HG03469 (cell line): ENCODE measurements at regions not wholly inside any gene's neighbourhood (a gene's known extent, or its start where the extent isn't known, plus 50 kb on each side); places are given as distances from the start of the nearest gene placed in this dataset.
"Not testable (repeated sequence)": the region's sequence is repeated elsewhere in the genome, so short reads cannot be mapped to it uniquely, and the experiment has no call there.

Experiments
- ATAC-seq: cut with Tn5 transposase; IDR thresholded peaks from one replicate; pipeline ENCODE4 v1.9.1; 2021; ENCODE audit warnings: mild to moderate bottlenecking, moderate library complexity, moderate number of reproducible peaks; ENCODE audit not compliant: unreplicated experiment

DNA sequence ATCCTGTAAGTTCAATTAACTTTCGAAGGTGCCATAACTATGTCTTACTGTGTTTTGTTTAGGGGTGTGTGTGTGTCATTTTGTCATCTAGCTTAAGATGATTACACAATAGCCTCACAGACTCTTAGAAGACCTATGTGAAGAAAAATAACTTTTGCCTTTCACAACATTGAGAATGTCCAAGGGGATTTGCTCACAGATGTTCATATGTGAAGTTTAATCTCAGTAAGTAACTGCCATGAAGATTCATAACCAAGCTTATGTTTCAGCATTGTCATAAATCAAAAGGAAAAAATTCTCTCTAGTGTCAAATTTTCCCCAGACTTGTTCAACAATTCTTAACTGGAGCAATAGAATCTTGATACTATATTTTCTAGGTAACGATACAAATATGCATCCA is 226.1 kb upstream of the PRKD1 start:
- no peak for ATAC-seq

DNA sequence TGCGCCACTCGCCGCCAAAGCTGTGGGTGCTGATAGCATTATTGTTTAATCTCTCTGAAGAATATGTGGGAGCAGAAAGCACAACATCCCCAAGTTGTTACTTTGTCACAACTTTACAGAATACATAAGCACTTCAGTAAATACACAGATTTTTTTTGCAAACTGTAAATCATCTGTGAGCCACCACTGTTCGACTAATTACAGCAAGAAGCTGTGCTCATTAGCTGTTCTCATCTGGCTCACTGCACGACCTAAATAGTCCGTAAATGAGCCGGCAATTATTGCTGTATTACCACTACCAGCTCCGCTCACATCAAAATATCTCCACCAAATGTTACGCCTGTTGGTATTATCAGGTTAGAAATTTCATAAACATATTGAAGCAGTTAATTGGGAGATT is 228.9 kb upstream of the PRKD1 start:
- no peak for ATAC-seq

DNA sequence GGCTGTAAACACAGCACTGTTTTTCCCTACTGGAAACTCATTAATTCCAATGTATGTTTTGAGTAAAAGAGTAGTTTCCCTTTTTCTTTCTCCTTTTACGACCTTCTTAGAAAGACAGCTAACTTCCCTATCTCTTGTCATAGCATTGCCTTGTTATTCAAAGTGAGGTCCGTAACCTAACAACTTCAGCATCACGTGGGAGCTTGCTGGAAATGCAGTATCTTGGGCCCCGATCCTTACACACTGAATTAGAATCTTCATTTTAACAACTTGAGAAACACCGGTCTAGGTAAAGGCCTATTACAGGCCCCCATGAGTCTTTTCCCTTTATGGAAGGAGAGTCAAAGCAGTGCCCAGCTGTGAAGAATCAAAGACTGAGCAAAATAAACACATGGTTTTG is 230.7 kb upstream of the PRKD1 start:
- ATAC-seq, result no peak

GRCh38 chr14:30159374-30159773 is 231.7 kb upstream of the PRKD1 start:
- no peak for ATAC-seq

DNA sequence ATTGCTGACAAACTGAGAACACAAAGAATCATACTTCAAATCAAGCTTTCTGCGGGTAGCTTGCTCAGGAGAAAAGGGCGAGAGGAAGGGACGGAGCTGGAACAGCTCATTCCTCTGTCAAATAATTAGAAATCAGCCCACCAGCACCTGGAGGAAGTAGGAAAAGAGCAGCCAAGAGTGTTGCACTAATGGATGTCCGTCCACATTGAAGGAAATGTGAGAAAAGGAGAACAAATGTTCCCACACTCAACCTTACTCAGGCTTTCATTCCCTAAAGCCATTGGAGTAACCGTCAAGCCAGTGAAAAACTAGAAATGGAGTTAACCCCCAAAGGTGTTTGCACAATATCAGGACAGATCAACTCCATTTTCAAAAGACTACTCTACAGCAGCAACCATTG is 233.0 kb upstream of the PRKD1 start:
- no peak for ATAC-seq

- ATAC-seq, result no peak
These were observed 234.4 kb upstream of the PRKD1 start for GRCh38 chr14:30162066-30162465.

DNA sequence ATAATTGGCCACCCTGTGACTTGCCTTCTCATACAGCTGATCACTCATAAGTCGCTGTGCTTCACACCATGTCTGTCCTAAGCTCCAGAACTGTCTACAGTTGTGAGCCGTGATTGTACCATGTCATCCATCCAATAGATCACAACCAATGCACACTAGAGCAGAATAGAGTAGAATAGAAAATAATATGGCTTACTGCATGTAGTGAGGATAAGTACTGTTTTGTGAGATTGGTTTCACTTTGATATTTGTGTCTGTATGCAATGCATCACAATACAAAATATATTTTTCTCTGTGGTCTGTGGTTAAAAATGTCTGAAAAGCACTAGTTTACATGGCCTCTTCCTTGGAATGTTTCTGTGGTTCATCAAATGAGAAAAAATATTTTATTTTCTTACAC is 237.6 kb upstream of the PRKD1 start:
- no peak for ATAC-seq

DNA sequence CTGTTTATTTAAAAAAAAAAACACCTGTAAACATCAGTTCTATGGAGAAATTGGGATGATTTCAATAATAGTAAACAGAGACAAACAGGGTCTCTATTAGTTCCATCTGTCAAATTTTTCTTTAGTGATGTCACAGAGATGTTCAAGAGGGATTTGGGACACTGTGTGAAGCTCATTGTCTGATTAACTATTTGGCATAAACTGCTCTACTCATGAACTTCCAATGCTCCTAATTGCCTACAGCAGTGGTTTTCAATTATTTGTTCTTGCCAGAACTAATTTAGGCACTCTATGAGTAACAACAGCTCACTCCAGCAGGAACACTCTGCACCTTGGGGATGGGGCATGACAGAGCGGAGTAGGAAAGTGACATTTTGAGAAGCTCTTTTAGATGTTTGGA is 250.1 kb upstream of the PRKD1 start:
- no peak for ATAC-seq

- ATAC-seq, result no peak
These were observed 251.9 kb upstream of the PRKD1 start for GRCh38 chr14:30179381-30180130.

DNA sequence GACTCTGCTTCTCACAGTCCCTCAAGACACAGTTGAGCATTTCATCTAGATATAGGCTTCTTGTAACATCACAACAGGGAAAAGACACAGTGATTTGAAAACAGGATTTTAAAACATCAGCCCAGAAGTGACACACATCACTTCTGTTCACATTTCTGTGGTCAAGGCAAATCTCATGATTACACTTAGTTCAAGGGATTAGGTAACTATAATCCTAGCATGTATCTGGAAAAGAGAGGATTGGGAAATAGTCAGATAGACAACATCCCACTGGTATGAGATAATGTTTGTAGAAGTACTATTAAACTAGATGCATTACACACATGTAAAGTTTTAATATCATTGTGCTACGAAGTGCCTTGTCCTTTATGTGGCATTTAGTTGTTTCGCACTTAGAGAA is 252.6 kb upstream of the PRKD1 start:
- ATAC-seq, result no peak

DNA sequence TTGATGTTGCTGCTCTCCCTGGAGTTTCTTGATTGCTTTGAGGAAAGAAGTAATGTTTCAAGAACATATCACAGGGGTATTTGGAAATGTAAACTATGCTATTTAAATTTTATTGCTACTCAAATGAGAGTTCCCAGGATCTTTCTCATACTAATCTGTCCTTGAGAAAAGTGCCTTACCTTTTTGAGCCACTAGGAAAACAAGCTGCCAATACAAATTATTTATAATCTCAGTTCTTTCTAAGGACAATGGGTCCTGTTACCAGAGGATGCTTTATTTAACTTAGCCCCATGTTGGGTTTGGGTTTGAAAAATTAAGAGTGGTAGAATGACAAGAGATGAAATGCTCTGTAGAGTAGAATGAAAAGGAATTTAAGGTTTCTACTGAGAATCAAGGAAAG is 258.2 kb upstream of the PRKD1 start:
- no peak for ATAC-seq

DNA sequence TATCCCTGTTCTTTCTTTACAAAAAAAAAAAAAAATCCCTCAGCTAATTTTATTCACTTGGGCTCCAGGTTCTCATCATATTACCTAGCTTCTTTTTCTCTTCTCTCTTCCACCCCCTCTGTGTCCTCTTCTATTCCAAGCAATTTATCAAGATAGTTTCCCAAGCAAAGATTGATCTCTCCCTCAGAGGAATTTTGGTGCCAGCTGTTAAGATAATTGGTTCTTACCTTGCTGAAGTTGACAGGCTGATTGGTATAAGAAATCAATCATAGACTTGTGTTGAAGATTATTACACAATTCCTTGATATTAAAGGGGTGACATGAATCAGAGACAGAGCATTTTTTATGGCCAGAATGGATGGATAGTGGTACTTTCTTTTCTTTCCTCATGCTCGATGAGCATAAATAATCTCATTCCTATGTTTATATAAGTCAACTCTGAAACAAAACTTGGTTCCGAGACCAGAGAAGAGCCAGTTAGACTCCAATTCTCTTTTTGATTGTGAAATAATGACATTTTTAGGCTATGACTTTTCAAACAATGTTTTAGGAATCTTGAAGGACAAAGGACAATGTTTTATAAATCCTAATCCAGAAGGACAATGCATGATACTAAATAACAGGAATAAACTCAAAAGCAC is 264.1 kb upstream of the PRKD1 start:
- no peak for ATAC-seq

- no peak for ATAC-seq
These were observed 265.5 kb upstream of the PRKD1 start for GRCh38 chr14:30193101-30193500.

DNA sequence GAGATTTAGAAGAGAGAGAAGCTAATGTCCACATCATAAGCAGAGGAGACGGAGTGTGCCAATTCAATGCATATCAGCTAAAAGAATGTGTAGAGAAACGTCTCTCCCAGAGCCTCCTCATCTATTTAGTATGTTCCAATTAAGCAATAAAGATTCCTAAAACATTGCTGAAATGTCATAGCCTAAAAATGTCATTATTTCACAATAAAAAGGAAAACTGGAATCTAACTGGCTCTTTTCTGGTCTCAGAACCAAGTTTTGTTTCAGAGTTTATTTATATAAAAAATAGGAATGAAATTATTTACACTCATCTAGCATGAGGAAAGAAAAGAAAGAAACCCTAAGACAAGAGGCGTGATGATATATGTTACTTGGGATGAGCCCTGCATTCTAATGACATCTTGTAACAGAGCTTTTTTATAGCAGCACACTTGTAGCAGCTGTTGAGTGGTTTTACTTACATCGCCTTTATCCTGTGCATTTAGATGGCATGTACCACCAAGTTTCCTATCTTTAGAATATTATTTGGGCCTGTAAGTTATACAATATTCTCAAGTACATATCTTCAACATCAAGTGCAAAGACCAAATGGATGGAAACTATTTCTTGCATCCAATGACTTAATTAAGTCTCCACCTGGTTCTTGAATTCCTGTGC is 266.3 kb upstream of the PRKD1 start:
- ATAC-seq, result no peak

DNA sequence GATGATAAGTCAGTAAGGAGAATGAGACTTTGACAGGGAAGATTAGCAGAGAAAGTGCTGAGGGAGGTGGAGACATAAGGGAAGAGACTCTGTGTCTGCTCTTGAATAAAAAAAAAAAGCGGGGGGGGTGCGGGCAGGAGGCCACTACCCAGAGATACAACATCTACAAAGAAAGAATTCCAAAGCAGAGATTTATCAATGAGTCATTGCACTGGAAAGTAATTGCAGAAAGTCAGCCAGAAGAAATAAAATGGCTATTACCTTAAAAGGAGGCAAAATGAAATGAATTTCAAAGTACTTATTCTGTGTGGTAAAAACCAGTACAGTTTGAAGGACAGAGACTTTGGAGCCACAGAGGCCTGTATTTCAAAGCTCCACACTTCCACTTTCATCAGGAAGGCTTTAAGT is 267.1 kb upstream of the PRKD1 start:
- no peak for ATAC-seq

DNA sequence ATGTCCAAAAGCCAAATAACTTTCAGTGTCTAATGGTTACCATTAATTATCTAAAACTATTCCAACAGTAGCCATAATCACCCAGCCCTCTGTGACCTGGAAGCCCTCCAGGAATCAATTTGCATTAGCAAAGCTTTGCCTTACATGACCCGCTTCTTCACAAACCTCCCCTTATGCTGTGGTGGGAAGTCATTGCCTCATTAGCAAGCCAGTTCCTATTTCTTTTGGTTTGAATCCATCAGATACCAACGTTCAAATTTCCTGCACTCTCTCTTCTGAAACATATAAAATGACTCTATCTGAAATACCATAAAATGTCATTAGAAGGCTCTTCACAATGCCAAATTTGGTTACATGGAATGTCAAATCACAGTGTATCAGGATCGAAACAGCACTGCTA is 268.3 kb upstream of the PRKD1 start:
- ATAC-seq, result no peak

- no peak for ATAC-seq
These were observed 269.2 kb upstream of the PRKD1 start for GRCh38 chr14:30196861-30197260.

- ATAC-seq, result not testable (repeated sequence)
These were observed 271.1 kb upstream of the PRKD1 start for GRCh38 chr14:30198720-30199119.

- ATAC-seq, result no peak
These were observed 276.9 kb upstream of the PRKD1 start for GRCh38 chr14:30204431-30204980.

DNA sequence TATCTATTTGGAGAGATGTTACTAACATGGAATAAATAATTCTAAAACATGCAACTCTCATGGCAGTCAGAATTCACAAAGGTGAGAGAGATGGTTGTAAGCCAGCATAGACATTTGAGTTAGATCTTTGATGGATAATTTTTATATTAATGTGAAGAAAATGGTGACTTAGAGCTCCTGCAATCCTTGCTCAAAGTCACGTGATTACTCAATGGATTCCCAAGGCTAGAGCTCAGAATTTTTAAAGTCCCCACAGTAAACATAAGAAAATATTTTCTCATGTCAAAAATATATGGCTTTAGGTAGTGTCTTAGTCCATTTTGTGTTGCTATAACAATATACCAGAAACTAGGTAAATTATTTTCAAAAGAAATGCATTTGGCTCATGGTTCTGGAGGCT is 281.5 kb upstream of the PRKD1 start:
- no peak for ATAC-seq

DNA sequence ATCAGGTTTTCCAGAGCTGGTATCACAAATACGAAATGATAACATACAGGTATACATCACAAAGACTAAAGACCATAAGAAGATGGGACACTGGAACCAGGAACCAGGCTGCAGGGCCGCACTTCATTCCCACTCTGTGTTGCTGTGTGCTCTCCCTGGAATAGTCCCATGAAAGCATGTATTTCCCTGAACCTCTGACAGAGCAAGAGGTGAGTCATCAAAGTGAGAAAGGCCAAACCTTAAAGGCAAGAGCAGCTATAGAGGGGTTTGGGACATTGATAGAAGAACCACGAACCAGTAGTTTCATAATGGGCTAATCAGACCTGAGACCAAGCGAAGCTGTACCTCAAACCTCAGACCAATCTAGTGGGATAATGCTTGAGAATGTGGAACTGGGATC is 283.0 kb upstream of the PRKD1 start:
- ATAC-seq, result no peak

DNA sequence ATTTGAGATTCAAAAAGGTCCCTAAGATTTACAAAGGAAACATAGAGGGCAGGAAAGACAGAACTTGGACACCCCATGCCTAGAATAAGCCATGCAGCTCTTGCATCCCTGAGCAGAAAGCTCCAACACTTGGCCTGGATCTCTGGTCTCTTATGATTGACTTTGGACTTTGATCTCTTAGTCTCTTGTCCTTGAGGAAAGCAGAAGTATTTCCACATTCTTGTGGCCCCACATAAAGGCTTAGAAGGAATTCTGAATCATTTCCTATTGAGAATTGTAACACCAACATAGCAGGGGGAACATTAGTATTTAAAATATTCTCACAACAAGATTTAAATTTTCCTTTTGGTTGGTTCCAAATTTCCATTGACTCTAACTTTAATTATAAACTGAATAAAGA is 283.7 kb upstream of the PRKD1 start:
- no peak for ATAC-seq
